NT2/D1 (cell line): ENCODE measurements at regions not wholly inside any gene's neighbourhood (a gene's known extent, or its start where the extent isn't known, plus 50 kb on each side); places are given as distances from the start of the nearest gene placed in this dataset.

ENCODE experiments used
- SUZ12 ChIP-seq: IDR thresholded peaks from 2 replicates; pipeline ENCODE4 v1.6.1; 2011; ENCODE audit not compliant: insufficient read length, insufficient read depth; ENCODE audit errors: extremely low read depth
- YY1 ChIP-seq: IDR thresholded peaks from 2 replicates; pipeline ENCODE4 v1.6.1; 2011; ENCODE audit not compliant: insufficient read length, insufficient read depth
- ZNF274 ChIP-seq: IDR thresholded peaks from 2 replicates; pipeline ENCODE4 v1.6.1; 2011; ENCODE audit warnings: mild to moderate bottlenecking, low read depth, low read length

DNA sequence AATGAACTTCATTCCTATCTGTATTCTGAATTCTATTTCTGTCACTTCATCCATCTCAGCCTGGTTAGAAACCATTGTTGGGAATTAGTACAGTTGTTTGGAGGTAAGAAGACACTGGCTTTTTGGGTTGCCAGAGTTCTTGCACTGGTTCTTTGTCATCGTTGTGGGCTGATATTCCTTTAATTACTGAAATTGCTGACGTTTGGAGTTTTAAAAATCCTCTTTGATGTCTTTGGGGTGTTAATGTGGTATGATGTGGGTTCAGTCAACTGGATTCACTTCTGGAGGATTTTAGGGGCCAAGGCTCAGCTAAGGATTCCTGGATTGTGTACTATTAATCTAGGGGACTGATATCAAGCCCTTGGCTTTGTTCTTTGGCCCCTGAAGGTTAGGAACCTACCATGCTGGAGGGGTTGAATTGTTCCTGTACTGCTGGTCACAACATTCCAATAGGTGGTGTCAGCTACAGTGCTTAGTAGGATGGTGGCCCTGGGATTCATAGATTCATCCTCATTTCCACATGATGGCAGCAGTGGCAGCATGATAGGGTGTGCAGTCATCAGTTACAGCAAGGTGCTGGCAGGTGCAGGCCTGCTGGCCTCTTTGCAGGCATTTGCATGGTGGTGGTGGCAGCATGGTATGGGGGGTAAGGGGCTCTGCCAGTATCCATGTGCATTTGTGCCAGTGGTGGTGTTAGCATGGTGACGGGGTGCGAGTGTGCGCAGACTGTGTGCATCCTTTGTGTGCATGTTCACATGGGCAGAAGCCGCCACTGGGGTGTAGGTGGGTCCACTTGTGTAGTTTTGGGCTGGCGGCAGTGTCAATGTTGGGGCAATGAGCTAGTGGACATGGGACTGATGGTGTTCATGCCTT, 301.3 kb downstream of the TEX13C start:
- TF ChIP-seq ZNF274, result no peak
- TF ChIP-seq YY1, result no peak
- no peak for TF ChIP-seq SUZ12
